ENCODE measurements at regions not wholly inside any gene's neighbourhood (a gene's known extent, or its start where the extent isn't known, plus 50 kb on each side); places are given as distances from the start of the nearest gene placed in this dataset.

- Mint-ChIP-seq H3K27me3 (ENCODE audit: low read depth in 3 of 3) (peaks cover 0 to 3% (median 1%) of the 10 kb centered on the region in 3 donors), H3K36me3 (no peaks in the 10 kb centered on the region), H3K4me3 (no peak overlapping the region), H3K9me3 (peaks cover 0 to 6% (median 0%) of the 10 kb centered on the region in 7 donors), H3K4me1 (peaks cover 16% of the 10 kb centered on the region), H3K27ac (no peak overlapping the region)
- Histone ChIP-seq H3K36me3 (replicated peaks in 1 of 2; ENCODE audit: control insufficient read depth in 1 of 2, insufficient read depth in 2 of 2, low read length in 2 of 2) (no peaks in the 10 kb centered on the region), H3K27ac (ENCODE audit: low read depth in 1 of 2, low read length in 2 of 2) (no peak overlapping the region), H3K9me3 (replicated peaks in 1 of 2; ENCODE audit: control insufficient read depth in 1 of 2, insufficient read depth in 1 of 2, low read length in 2 of 2) (no peaks in the 10 kb centered on the region), H3K4me2 (replicated peaks; ENCODE audit: extremely low read depth, low read length, poor library complexity, severe bottlenecking) (no peak overlapping the region), H3K27me3 (ENCODE audit: control insufficient read depth in 2 of 2, insufficient read depth in 2 of 2, low read length in 2 of 2) (no peaks in the 10 kb centered on the region), H3K4me1 (ENCODE audit: control insufficient read depth in 1 of 2, insufficient read depth in 2 of 2, low read length in 2 of 2) (peaks cover 8 to 16% of the 10 kb centered on the region in 2 donors), H4K20me1 (ENCODE audit: insufficient read depth, low read length) (no peaks in the 10 kb centered on the region), H3K79me2 (ENCODE audit: insufficient read depth, low read length) (no peaks in the 10 kb centered on the region), H3K4me3 (replicated peaks in 1 of 3; ENCODE audit: low read depth in 2 of 3, low read length in 3 of 3) (no peak overlapping the region), H3K9ac (ENCODE audit: insufficient read depth, low read length, poor library complexity, severe bottlenecking) (no peak overlapping the region), H2AFZ (ENCODE audit: insufficient read depth, low read depth, low read length, poor library complexity, severe bottlenecking) (no peak overlapping the region)
- intact Hi-C loops (cut with micrococcal nuclease), result loop anchor here (5.0 to 10.0 kb wide), 2 partner anchors 64 to 66 kb away; no protein-coding TSS in a partner anchor
- TF ChIP-seq, protein P1, sequence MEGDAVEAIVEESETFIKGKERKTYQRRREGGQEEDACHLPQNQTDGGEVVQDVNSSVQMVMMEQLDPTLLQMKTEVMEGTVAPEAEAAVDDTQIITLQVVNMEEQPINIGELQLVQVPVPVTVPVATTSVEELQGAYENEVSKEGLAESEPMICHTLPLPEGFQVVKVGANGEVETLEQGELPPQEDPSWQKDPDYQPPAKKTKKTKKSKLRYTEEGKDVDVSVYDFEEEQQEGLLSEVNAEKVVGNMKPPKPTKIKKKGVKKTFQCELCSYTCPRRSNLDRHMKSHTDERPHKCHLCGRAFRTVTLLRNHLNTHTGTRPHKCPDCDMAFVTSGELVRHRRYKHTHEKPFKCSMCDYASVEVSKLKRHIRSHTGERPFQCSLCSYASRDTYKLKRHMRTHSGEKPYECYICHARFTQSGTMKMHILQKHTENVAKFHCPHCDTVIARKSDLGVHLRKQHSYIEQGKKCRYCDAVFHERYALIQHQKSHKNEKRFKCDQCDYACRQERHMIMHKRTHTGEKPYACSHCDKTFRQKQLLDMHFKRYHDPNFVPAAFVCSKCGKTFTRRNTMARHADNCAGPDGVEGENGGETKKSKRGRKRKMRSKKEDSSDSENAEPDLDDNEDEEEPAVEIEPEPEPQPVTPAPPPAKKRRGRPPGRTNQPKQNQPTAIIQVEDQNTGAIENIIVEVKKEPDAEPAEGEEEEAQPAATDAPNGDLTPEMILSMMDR (IDR thresholded peaks at IDR 0.05), result no peak
- WGBS (ENCODE audit: insufficient coverage), result no CpG with 5 or more reads among the region's 4 CpGs
- no peak for DNase-seq
These were observed 389.9 kb downstream of the SHQ1 start for GRCh38 chr3:72458375-72458774.

- TF ChIP-seq, protein P1 (IDR thresholded peaks at IDR 0.05), result no peak
- 100% methylated on average over 1 of the region's 3 CpGs for WGBS (ENCODE audit: insufficient coverage)
- H3K9me3 Mint-ChIP-seq, result peaks cover 0 to 6% (median 0%) of the 10 kb centered on the region in 7 donors
These were observed 393.8 kb downstream of the SHQ1 start for GRCh38 chr3:72454441-72454840.

More at GRCh38 chr3:72454441-72454840, 393.8 kb downstream of the SHQ1 start:
- Histone ChIP-seq H3K79me2 (ENCODE audit: insufficient read depth, low read length) (no peaks in the 10 kb centered on the region), H3K27ac (ENCODE audit: low read depth in 1 of 2, low read length in 2 of 2) (no peak overlapping the region), H2AFZ (ENCODE audit: insufficient read depth, low read depth, low read length, poor library complexity, severe bottlenecking) (no peak overlapping the region), H3K4me3 (replicated peaks in 1 of 3; ENCODE audit: low read depth in 2 of 3, low read length in 3 of 3) (no peak overlapping the region), H3K4me1 (ENCODE audit: control insufficient read depth in 1 of 2, insufficient read depth in 2 of 2, low read length in 2 of 2) (peaks cover 8 to 16% of the 10 kb centered on the region in 2 donors), H3K9ac (ENCODE audit: insufficient read depth, low read length, poor library complexity, severe bottlenecking) (no peak overlapping the region), H3K36me3 (replicated peaks in 1 of 2; ENCODE audit: control insufficient read depth in 1 of 2, insufficient read depth in 2 of 2, low read length in 2 of 2) (no peaks in the 10 kb centered on the region), H4K20me1 (ENCODE audit: insufficient read depth, low read length) (no peaks in the 10 kb centered on the region), H3K9me3 (replicated peaks in 1 of 2; ENCODE audit: control insufficient read depth in 1 of 2, insufficient read depth in 1 of 2, low read length in 2 of 2) (no peaks in the 10 kb centered on the region), H3K4me2 (replicated peaks; ENCODE audit: extremely low read depth, low read length, poor library complexity, severe bottlenecking) (no peak overlapping the region), H3K27me3 (ENCODE audit: control insufficient read depth in 2 of 2, insufficient read depth in 2 of 2, low read length in 2 of 2) (peaks cover 0 to 2% of the 10 kb centered on the region in 2 donors)
- Mint-ChIP-seq H3K27me3 (ENCODE audit: low read depth in 3 of 3) (peaks cover 4 to 7% (median 4%) of the 10 kb centered on the region in 3 donors), H3K4me3 (no peak overlapping the region), H3K4me1 (peaks cover 19% of the 10 kb centered on the region), H3K36me3 (no peaks in the 10 kb centered on the region), H3K27ac (peak overlapping the region in 1 of 7 donors; percentile 61)
- DNase-seq, result no peak
- intact Hi-C loops (cut with micrococcal nuclease), result loop anchor here in 1 of 2 donors (10.0 kb wide), 1 partner anchor 70 kb away; no protein-coding TSS in a partner anchor
